GM19397 (cell line): ENCODE measurements at regions not wholly inside any gene's neighbourhood (a gene's known extent, or its start where the extent isn't known, plus 50 kb on each side); places are given as distances from the start of the nearest gene placed in this dataset.
"Not testable (repeated sequence)": the region's sequence is repeated elsewhere in the genome, so short reads cannot be mapped to it uniquely, and the experiment has no call there.

Source experiments
- ATAC-seq: cut with Tn5 transposase; IDR thresholded peaks from one replicate; pipeline ENCODE4 v1.9.1; 2021; ENCODE audit warnings: mild to moderate bottlenecking, moderate library complexity; ENCODE audit not compliant: unreplicated experiment

GRCh38 chr2:142827170-142827569 is 50.3 kb upstream of the KYNU start:
- ATAC-seq = no peak

DNA sequence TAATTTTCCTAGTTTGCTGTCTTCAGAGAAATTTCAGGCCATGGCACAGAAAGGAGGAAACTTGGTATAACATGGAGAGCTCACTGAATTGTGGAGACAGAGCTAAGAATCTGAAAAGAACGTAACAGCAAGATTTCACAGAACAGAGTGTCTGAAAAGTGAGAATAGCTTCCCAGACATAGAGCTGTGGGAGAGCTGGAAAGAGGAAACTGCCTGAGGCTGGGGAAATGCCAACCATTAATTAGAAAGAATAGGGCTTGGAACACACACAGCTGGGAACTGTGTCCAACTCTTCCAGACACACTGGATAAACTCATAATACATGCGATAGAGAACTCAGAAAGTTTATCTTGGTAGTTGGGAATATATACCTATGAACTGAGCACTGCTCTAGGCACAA is 51.6 kb upstream of the KYNU start:
- ATAC-seq = no peak

GRCh38 chr2:142824756-142825155 is 52.7 kb upstream of the KYNU start:
- no peak for ATAC-seq

GRCh38 chr2:142822190-142822589 is 55.3 kb upstream of the KYNU start:
- ATAC-seq = no peak

DNA sequence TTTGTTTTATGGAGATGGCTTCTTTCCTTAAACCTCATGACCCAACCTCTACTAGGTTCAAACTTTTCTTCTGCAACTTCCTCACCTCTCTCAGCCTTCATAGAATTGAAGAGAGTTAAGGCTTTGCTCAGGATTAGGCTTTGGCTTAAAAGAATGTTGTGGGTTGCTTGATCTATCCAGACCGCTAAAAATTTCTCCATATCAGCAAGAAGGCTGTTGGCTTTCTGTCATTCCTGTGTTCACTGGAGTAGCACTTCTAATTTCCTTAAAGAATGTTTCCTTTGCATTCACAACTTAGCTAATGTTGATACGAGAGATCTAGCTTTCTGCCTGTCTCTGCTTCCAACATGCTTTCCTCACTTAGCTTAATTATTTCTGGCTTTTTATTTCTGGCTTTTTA is 58.1 kb upstream of the KYNU start:
- no peak for ATAC-seq

DNA sequence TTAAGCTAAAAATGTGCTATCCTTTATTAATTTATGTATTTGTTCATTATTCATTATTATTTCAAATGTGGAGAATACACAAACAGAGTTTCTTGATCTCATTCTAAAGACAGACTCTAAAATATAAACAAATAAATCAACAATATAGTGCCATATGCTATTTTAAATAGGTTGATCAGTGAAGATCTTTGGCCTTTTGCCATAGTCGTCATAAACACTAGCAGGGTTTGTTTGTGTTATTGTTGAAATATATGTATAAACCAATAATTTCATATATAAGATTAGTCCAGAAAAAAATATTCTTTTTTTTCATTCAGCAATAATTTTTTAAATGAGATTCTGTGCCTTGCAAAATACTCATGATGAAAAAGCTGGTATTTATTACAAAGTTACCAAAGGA is 62.1 kb upstream of the KYNU start:
- no peak for ATAC-seq

DNA sequence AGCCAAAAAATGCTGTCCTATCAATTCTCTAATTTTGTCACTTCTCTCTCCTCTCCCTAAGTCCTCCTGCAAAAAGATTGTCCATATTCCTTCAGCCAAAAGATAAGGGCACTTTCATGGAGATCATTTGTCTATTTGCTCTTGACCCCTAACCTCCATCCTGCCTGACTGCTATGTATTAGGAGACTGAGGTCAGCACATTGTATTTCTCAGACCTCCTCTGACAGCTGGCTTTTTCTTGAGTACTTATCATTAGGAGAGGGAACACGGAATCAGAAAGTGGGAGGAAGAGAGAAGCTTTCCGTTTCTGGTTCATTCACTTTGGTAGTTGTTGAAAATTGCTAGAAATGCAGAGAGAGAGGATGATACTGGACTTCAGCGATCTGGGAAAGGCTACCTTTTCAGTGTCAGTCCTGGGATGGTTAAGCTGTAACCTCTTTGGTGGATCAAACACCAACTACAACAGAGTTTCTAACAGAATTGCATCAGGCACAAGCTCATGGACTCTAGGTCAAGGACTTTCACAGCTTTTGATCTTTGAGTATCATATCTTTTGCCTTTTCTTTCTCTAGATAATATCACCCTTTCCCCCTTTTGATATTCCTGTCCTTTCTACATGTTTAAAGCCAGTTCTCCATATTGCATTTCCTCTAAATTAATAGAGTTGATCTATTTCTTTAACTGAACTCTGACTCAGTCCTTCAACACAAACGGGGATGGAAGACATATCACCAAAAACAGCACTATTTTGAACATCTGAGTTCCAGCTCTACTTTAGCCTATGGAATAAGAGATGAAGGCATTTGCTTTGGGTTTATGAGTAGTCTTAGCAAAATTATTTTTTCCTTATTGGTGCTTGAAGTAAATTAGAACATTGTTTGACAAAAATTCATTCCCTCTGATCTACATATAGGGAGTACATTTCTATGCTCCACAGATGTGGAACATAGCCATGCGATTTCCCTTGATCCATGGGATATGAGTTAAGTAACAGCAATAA is 63.3 kb upstream of the KYNU start:
- ATAC-seq = no peak

GRCh38 chr2:142811644-142812043 is 65.8 kb upstream of the KYNU start:
- not testable (repeated sequence) for ATAC-seq

DNA sequence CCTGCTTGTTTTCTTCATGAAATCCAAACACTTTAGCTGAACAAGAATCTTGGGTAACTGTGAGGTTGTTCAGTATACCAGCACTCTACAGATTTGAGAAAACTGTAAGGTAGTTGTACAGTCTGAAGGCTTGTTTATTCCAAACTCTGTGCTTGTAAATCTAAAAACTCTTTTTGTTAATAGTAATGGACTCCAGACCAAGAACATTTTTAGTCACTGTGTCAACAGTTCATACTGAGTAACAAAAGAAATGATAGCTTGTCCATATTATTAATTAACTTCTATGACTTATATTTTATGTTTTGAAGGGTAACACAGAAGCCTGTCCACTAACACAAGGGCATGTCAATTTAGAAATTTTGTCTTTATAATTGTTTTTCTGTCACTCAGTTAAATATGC is 72.2 kb upstream of the KYNU start:
- ATAC-seq = no peak

GRCh38 chr2:142803158-142803557 is 74.3 kb upstream of the KYNU start:
- ATAC-seq = no peak

DNA sequence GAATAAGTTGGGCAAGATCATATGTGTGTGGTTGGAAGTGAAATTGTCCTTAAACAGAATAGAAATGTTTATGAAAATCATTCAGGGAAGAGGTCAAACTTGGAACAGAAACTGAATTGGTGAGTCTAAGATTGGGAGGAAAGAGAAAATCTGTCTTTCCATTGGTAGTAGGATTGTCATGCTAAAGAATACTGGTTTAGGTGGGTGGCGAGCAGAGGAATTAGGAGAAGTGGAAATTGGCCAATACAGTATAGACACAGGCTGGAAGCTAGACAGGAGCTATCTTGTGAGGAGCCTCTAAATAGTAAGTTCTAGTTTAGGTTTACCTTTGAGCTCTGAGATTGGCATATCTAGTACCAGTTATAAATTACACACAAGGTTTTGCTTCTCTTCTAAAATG is 80.9 kb upstream of the KYNU start:
- ATAC-seq = no peak

- no peak for ATAC-seq
Measured at GRCh38 chr2:142796161-142796560, 81.3 kb upstream of the KYNU start.

GRCh38 chr2:142794850-142795249 is 82.6 kb upstream of the KYNU start:
- no peak for ATAC-seq

DNA sequence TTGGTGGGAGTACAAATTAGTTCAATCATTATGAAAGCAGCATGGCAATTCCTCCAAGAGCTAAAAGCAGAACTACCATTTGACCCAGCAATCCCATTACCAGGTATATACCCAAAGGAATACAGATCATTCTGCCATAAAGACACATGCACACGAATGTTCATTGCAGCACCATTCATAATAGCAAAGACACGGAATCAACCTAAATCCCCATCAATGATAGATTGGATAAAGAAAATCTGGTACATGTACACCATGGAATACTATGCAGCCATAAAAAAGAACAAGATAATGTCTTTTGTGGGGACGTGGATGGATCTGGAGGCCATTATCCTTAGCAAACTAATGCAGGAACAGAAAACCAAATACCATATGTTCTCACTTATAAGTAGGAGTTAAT is 85.1 kb upstream of the KYNU start:
- not testable (repeated sequence) for ATAC-seq

- no peak for ATAC-seq
Measured at GRCh38 chr2:142791335-142791734, 86.1 kb upstream of the KYNU start.

DNA sequence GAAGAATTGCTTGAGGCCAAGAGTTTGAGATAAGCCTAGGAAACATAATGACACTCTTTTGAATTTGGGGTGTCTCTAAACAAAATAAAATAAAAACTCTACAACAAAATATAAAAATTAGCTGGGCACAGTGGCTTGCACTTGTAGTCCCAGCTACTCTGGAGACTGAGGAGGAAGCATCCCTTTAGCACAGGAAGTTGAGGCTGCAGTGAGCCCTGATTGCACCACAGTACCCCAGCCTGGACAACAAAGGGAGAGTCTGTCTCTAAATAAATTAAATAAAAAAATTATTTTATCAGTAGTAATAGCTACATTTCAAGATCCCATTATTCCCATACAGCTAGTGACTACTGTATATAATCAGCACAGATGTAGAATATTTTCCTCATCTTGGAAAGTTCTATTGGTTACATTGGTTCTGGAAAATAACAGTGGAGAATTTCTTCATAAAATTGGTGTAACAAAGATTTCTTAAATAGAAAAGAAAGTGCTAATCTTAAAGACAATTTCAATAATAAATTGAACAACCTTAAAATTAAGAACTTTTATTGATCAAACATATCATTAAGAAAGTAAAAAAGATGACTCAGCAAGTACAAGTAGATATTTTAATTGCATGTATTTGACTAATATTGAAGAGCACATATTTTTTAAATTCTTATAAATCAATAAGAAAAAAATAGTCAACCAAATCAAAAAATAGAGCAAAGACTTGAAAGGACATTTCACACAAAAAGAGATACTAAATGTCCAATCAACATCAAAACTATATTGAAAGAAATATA is 90.4 kb upstream of the KYNU start:
- ATAC-seq = no peak

- ATAC-seq = no peak
Measured at GRCh38 chr2:142782942-142783443, 94.5 kb upstream of the KYNU start.

GRCh38 chr2:142781146-142781545 is 96.3 kb upstream of the KYNU start:
- no peak for ATAC-seq

- no peak for ATAC-seq
Measured at GRCh38 chr2:142778289-142778688, 99.2 kb upstream of the KYNU start.

GRCh38 chr2:142777742-142778141 is 99.7 kb upstream of the KYNU start:
- ATAC-seq = no peak

- no peak for ATAC-seq
Measured at GRCh38 chr2:142769761-142770160, 107.7 kb upstream of the KYNU start.

DNA sequence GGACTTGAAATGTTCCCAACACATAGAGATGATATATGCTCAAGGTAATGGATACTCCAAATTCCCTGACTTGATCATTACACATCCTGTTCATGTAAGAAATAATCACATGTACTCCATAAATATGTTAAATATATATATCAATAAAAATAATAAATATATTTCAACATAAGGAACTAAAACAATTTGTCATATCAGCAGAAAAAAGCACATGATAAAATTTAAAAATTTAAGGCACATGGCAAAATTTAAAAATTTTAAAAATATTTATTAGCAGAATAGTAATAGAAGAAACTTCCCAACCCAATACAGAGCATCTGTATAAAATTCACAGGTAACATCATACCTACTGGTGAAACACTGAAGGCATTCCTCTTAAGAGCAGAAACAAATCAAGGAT is 109.6 kb upstream of the KYNU start:
- ATAC-seq = no peak
